ENCODE measurements at regions not wholly inside any gene's neighbourhood (a gene's known extent, or its start where the extent isn't known, plus 50 kb on each side); places are given as distances from the start of the nearest gene placed in this dataset.

- TF ChIP-seq CTCF (optimal IDR thresholded peaks at IDR 0.05 in 1 of 3, IDR thresholded peaks at IDR 0.05 in 1 of 3, conservative IDR thresholded peaks at IDR 0.05 in 1 of 3; ENCODE audit: extremely low read depth in 1 of 3, insufficient read depth in 2 of 3, low read length in 3 of 3) (no peak), EZH2 (IDR thresholded peaks at IDR 0.05; ENCODE audit: low read length) (no peak)
These were observed 187.5 kb upstream of the FOXF1 start for GRCh38 chr16:86322806-86323205.

Data from keratinocyte (primary cell).